ENCODE measurements at regions not wholly inside any gene's neighbourhood (a gene's known extent, or its start where the extent isn't known, plus 50 kb on each side); places are given as distances from the start of the nearest gene placed in this dataset.

- TF ChIP-seq RAD21 (IDR thresholded peaks at IDR 0.05; ENCODE audit: low read depth) (no peak), CTCF (IDR thresholded peaks at IDR 0.05 in 2 of 3, conservative IDR thresholded peaks at IDR 0.05 in 1 of 3; ENCODE audit: borderline replicate concordance in 1 of 3, insufficient read depth in 1 of 3, low read depth in 2 of 3, low read length in 2 of 3) (no peak), EZH2 (IDR thresholded peaks at IDR 0.05) (no peak), POLR2AphosphoS5 (IDR thresholded peaks at IDR 0.05; ENCODE audit: low read depth, low read length) (no peak)
Observed at GRCh38 chr15:91530279-91530678, 323.2 kb upstream of the SLCO3A1 start.

Measured in HCT116 (cell line).